ENCODE measurements at regions not wholly inside any gene's neighbourhood (a gene's known extent, or its start where the extent isn't known, plus 50 kb on each side); places are given as distances from the start of the nearest gene placed in this dataset.

DNA sequence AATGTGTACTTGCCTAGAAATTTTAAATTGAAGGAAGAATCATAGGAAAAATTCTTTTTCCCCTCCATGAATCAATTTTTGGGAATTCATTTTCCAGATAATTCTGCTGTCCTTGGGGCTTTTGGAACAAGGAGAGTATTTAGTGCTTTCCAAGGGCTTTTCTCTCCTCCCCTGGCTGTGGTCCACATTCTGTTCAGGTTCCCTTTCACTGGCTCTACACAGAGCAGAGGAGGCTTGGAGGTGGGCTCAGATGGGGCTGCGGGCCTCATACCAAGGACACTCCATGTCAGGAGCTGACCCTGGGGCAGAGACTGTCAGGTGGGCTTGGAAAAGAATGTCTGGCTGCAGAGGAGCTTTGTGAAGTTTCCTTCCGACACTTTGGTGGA, 128.1 kb downstream of the GADD45G start:
- DNase-seq (ENCODE audit: low spot score), result no peak
- Histone ChIP-seq H3K27ac (replicated peaks; ENCODE audit: low read length) (no peak overlapping the region), H3K23ac (ENCODE audit: low read depth, low read length, poor library complexity) (no peak overlapping the region), H2AFZ (ENCODE audit: low read length) (no peak overlapping the region), H3K4ac (ENCODE audit: low read length) (no peak overlapping the region), H3K79me1 (ENCODE audit: low read depth, low read length) (peaks cover 2% of the 10 kb centered on the region), H3K27me3 (ENCODE audit: control insufficient read depth in 3 of 3, insufficient read depth in 3 of 3, low read depth in 1 of 3, low read length in 3 of 3) (peaks cover 0 to 3% (median 2%) of the 10 kb centered on the region in 3 experiments), H2AK5ac (ENCODE audit: low read depth, low read length) (no peak overlapping the region), H2BK120ac (ENCODE audit: low read depth, low read length) (no peak overlapping the region), H2BK5ac (ENCODE audit: low read length) (no peak overlapping the region), H2BK12ac (ENCODE audit: low read length) (no peak overlapping the region), H2BK15ac (ENCODE audit: low read length) (no peak overlapping the region), H3K4me2 (ENCODE audit: insufficient read depth, low read length, poor library complexity, severe bottlenecking) (no peak overlapping the region), H3K18ac (ENCODE audit: low read length) (no peak overlapping the region), H4K8ac (ENCODE audit: low read depth, low read length) (no peak overlapping the region), H3K4me3 (ENCODE audit: low read length in 2 of 2) (no peak overlapping the region), H4K91ac (ENCODE audit: low read depth, low read length, poor library complexity) (no peak overlapping the region), H3K9ac (ENCODE audit: low read depth, low read length, poor library complexity) (no peak overlapping the region), H3K4me1 (ENCODE audit: control insufficient read depth in 2 of 2, insufficient read depth in 1 of 2, low read depth in 1 of 2, low read length in 2 of 2) (peaks cover 2 to 13% of the 10 kb centered on the region in 2 donors), H3K36me3 (replicated peaks in 1 of 2; ENCODE audit: control insufficient read depth in 2 of 2, insufficient read depth in 2 of 2, low read length in 2 of 2) (no peaks in the 10 kb centered on the region), H3K9me3 (replicated peaks in 1 of 2; ENCODE audit: control insufficient read depth in 2 of 2, insufficient read depth in 1 of 2, low read depth in 1 of 2, low read length in 2 of 2) (no peaks in the 10 kb centered on the region), H3K14ac (ENCODE audit: low read length) (no peak overlapping the region)
- no CpG with 5 or more reads among the region's 2 CpGs for whole genome bisulfite sequencing, 2 donors (ENCODE audit: extremely low coverage in 2 of 2, insufficient read length in 2 of 2, insufficient replicate concordance in 1 of 2)

DNA sequence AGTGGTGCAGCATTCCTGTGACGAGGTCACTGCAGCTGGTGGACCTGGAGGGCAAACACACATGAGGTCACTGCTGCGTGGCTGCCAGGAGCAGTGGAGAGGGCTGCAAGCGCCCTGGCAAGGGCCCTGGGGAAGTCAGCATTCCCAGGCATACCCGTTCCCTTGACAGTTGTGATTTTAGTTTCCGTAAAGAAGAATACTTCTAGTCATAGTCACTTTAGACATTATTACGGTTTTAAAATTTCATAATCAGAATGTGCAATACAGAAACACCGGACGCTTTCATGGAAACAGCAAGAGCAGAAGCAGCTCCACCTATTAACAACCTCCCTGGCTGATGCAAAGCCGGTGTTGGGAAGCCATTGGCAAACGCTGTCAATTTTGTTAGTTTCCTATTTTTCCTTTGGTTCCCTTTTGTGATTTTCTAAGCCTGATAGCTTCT, 129.8 kb downstream of the GADD45G start:
- no peak overlapping the region for H2AFZ ChIP-seq (ENCODE audit: low read length)
- no peak overlapping the region for H2BK120ac ChIP-seq (ENCODE audit: low read depth, low read length)
- no peak overlapping the region for H3K14ac ChIP-seq (ENCODE audit: low read length)
- H2BK12ac ChIP-seq (ENCODE audit: low read length), result no peak overlapping the region
- H3K9me3 ChIP-seq (replicated peaks in 1 of 2; ENCODE audit: control insufficient read depth in 2 of 2, insufficient read depth in 1 of 2, low read depth in 1 of 2, low read length in 2 of 2), result no peaks in the 10 kb centered on the region
- H3K27ac ChIP-seq (replicated peaks; ENCODE audit: low read length), result no peak overlapping the region
- no peak overlapping the region for H3K23ac ChIP-seq (ENCODE audit: low read depth, low read length, poor library complexity)
- H2AK5ac ChIP-seq (ENCODE audit: low read depth, low read length), result no peak overlapping the region
- H3K4me2 ChIP-seq (ENCODE audit: insufficient read depth, low read length, poor library complexity, severe bottlenecking), result no peak overlapping the region
- H3K18ac ChIP-seq (ENCODE audit: low read length), result no peak overlapping the region
- H4K8ac ChIP-seq (ENCODE audit: low read depth, low read length), result no peak overlapping the region
- H3K4me1 ChIP-seq (ENCODE audit: control insufficient read depth in 2 of 2, insufficient read depth in 1 of 2, low read depth in 1 of 2, low read length in 2 of 2), result peaks cover 2 to 6% of the 10 kb centered on the region in 2 donors
- no peaks in the 10 kb centered on the region for H3K36me3 ChIP-seq (replicated peaks in 1 of 2; ENCODE audit: control insufficient read depth in 2 of 2, insufficient read depth in 2 of 2, low read length in 2 of 2)
- no peak for DNase-seq (ENCODE audit: low spot score)
- H3K4me3 ChIP-seq (ENCODE audit: low read length in 2 of 2), result no peak overlapping the region
- no peak overlapping the region for H3K4ac ChIP-seq (ENCODE audit: low read length)
- WGBS, 2 donors (ENCODE audit: extremely low coverage in 2 of 2, insufficient read length in 2 of 2, insufficient replicate concordance in 1 of 2), result no CpG with 5 or more reads among the region's 10 CpGs
- no peak overlapping the region for H3K9ac ChIP-seq (ENCODE audit: low read depth, low read length, poor library complexity)
- peaks cover 2% of the 10 kb centered on the region for H3K79me1 ChIP-seq (ENCODE audit: low read depth, low read length)
- H2BK15ac ChIP-seq (ENCODE audit: low read length), result no peak overlapping the region
- peaks cover 0 to 12% (median 2%) of the 10 kb centered on the region in 3 experiments for H3K27me3 ChIP-seq (ENCODE audit: control insufficient read depth in 3 of 3, insufficient read depth in 3 of 3, low read depth in 1 of 3, low read length in 3 of 3)
- H2BK5ac ChIP-seq (ENCODE audit: low read length), result no peak overlapping the region
- H4K91ac ChIP-seq (ENCODE audit: low read depth, low read length, poor library complexity), result no peak overlapping the region

DNA sequence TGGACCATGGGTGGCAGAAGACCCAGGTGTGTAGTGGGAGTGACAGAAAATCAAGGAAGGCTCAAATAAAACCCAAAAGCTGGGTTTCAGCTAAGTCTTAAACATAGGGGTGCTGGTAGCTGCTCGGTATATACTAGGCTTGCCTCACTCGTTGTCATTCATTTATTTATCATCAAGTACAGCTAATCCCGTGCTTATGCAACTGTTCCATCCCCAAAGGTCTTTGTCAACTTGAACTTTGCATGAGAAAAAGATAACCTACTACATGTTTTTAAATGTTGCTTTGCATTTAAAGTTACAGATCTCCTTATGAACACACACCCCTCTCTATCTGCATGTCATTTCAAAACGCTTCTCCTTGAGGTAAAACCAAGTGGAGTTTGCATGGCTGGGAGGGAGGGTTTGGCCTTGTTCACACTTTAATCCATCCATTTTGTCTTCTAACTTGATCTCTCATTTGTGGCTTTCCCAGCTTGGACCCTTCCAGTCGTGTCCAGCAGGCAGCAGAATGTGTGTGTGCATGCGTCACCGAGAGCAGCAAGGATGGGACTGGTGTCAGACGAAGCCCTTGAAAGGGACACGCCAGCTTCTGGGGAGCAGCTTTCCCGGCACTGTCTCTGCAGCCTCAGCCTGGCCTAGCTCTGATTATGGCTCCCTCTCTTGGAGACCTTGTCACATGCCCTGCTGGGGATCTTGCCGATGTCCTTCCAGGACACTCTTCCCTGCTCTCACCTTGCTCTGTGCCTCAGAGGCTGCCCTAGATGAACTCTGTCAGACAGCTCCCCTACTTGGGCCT, 133.5 kb downstream of the GADD45G start:
- Histone ChIP-seq H3K23ac (ENCODE audit: low read depth, low read length, poor library complexity) (no peak overlapping the region), H3K36me3 (replicated peaks in 1 of 2; ENCODE audit: control insufficient read depth in 2 of 2, insufficient read depth in 2 of 2, low read length in 2 of 2) (no peaks in the 10 kb centered on the region), H2BK5ac (ENCODE audit: low read length) (no peak overlapping the region), H2BK12ac (ENCODE audit: low read length) (no peak overlapping the region), H3K4me3 (ENCODE audit: low read length in 2 of 2) (no peak overlapping the region), H3K4me1 (ENCODE audit: control insufficient read depth in 2 of 2, insufficient read depth in 1 of 2, low read depth in 1 of 2, low read length in 2 of 2) (peaks cover under 1 to 6% of the 10 kb centered on the region in 2 donors), H2BK120ac (ENCODE audit: low read depth, low read length) (no peak overlapping the region), H4K8ac (ENCODE audit: low read depth, low read length) (no peak overlapping the region), H4K91ac (ENCODE audit: low read depth, low read length, poor library complexity) (no peak overlapping the region), H2BK15ac (ENCODE audit: low read length) (no peak overlapping the region), H3K79me1 (ENCODE audit: low read depth, low read length) (no peaks in the 10 kb centered on the region), H3K18ac (ENCODE audit: low read length) (no peak overlapping the region), H3K27me3 (ENCODE audit: control insufficient read depth in 3 of 3, insufficient read depth in 3 of 3, low read depth in 1 of 3, low read length in 3 of 3) (peaks cover 0 to 10% (median 1%) of the 10 kb centered on the region in 3 experiments), H3K14ac (ENCODE audit: low read length) (no peak overlapping the region), H2AK5ac (ENCODE audit: low read depth, low read length) (no peak overlapping the region), H3K27ac (replicated peaks; ENCODE audit: low read length) (no peak overlapping the region), H3K9me3 (replicated peaks in 1 of 2; ENCODE audit: control insufficient read depth in 2 of 2, insufficient read depth in 1 of 2, low read depth in 1 of 2, low read length in 2 of 2) (no peaks in the 10 kb centered on the region), H3K4ac (ENCODE audit: low read length) (no peak overlapping the region), H3K4me2 (ENCODE audit: insufficient read depth, low read length, poor library complexity, severe bottlenecking) (no peak overlapping the region), H3K9ac (ENCODE audit: low read depth, low read length, poor library complexity) (no peak overlapping the region), H2AFZ (ENCODE audit: low read length) (no peak overlapping the region)
- WGBS, 2 donors (ENCODE audit: extremely low coverage in 2 of 2, insufficient read length in 2 of 2, insufficient replicate concordance in 1 of 2), result no CpG with 5 or more reads among the region's 11 CpGs
- no peak for DNase-seq (ENCODE audit: low spot score)

DNA sequence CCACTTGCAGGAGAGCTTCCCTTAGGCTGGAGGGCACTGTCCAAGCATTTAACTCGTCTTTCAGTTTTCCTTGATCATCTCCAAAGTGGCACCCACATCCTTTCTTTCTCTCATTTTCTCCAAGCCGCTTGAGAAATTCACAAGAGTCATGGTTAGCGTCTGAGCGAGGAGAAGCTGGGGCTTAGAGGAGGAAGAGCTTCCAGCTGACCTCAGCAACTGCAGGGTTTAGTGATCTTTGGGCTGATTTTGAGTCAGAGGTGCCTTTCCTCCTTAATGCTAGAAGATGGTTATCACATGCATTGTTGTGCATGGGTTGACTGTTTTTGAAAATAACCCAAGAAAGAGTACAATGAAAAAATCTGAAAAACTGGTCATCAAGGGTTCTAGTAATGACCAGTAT, 134.7 kb downstream of the GADD45G start:
- H3K23ac ChIP-seq (ENCODE audit: low read depth, low read length, poor library complexity), result no peak overlapping the region
- DNase-seq (ENCODE audit: low spot score), result no peak
- H2BK120ac ChIP-seq (ENCODE audit: low read depth, low read length), result no peak overlapping the region
- H4K8ac ChIP-seq (ENCODE audit: low read depth, low read length), result no peak overlapping the region
- no CpG with 5 or more reads among the region's 4 CpGs for WGBS, 2 donors (ENCODE audit: extremely low coverage in 2 of 2, insufficient read length in 2 of 2, insufficient replicate concordance in 1 of 2)
- peaks cover 5 to 12% of the 10 kb centered on the region in 2 donors for H3K4me1 ChIP-seq (ENCODE audit: control insufficient read depth in 2 of 2, insufficient read depth in 1 of 2, low read depth in 1 of 2, low read length in 2 of 2)
- H3K4me3 ChIP-seq (ENCODE audit: low read length in 2 of 2), result no peak overlapping the region
- no peaks in the 10 kb centered on the region for H3K79me1 ChIP-seq (ENCODE audit: low read depth, low read length)
- H4K91ac ChIP-seq (ENCODE audit: low read depth, low read length, poor library complexity), result no peak overlapping the region
- no peak overlapping the region for H3K4me2 ChIP-seq (ENCODE audit: insufficient read depth, low read length, poor library complexity, severe bottlenecking)
- H3K9ac ChIP-seq (ENCODE audit: low read depth, low read length, poor library complexity), result no peak overlapping the region
- no peaks in the 10 kb centered on the region for H3K9me3 ChIP-seq (replicated peaks in 1 of 2; ENCODE audit: control insufficient read depth in 2 of 2, insufficient read depth in 1 of 2, low read depth in 1 of 2, low read length in 2 of 2)
- H2BK5ac ChIP-seq (ENCODE audit: low read length), result no peak overlapping the region
- H3K36me3 ChIP-seq (replicated peaks in 1 of 2; ENCODE audit: control insufficient read depth in 2 of 2, insufficient read depth in 2 of 2, low read length in 2 of 2), result no peaks in the 10 kb centered on the region
- H2AFZ ChIP-seq (ENCODE audit: low read length), result no peak overlapping the region
- no peak overlapping the region for H2BK15ac ChIP-seq (ENCODE audit: low read length)
- no peak overlapping the region for H3K27ac ChIP-seq (replicated peaks; ENCODE audit: low read length)
- H2BK12ac ChIP-seq (ENCODE audit: low read length), result no peak overlapping the region
- no peak overlapping the region for H3K4ac ChIP-seq (ENCODE audit: low read length)
- no peak overlapping the region for H3K14ac ChIP-seq (ENCODE audit: low read length)
- H3K18ac ChIP-seq (ENCODE audit: low read length), result no peak overlapping the region
- no peak overlapping the region for H2AK5ac ChIP-seq (ENCODE audit: low read depth, low read length)
- peaks cover 0 to 9% (median 0%) of the 10 kb centered on the region in 3 experiments for H3K27me3 ChIP-seq (ENCODE audit: control insufficient read depth in 3 of 3, insufficient read depth in 3 of 3, low read depth in 1 of 3, low read length in 3 of 3)

All from neuronal stem cell (in vitro differentiated cells).